DMS 273 treated with DMSO at 0.1 percent for 48 hours (cell line): ENCODE measurements at regions not wholly inside any gene's neighbourhood (a gene's known extent, or its start where the extent isn't known, plus 50 kb on each side); places are given as distances from the start of the nearest gene placed in this dataset.
"Not testable (repeated sequence)": the region's sequence is repeated elsewhere in the genome, so short reads cannot be mapped to it uniquely, and the experiment has no call there.

Source experiments
- DNase-seq: peaks from one replicate; lab custom pipeline; 2025; lab: John Stamatoyannopoulos, UW

DNA sequence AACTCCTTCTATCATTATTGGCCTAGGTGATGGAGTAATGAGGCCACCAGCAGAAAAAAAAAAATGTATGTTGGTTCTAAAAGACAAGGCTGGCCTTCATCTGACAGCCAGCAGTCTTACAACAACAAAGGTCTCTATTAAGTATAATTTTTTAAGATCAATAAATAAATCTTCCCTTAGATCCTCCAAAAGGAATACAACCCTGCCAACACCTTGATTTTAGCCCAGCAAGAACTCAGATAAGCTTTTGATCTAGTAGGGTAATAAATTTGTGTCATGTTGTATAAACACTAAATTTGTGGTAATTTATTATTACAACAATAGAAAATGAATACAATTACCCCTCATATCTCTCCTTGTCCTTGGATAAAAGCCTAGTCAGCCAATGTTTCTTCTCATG lies 633.2 kb upstream of the FAM174A start:
- no peak for DNase-seq

DNA sequence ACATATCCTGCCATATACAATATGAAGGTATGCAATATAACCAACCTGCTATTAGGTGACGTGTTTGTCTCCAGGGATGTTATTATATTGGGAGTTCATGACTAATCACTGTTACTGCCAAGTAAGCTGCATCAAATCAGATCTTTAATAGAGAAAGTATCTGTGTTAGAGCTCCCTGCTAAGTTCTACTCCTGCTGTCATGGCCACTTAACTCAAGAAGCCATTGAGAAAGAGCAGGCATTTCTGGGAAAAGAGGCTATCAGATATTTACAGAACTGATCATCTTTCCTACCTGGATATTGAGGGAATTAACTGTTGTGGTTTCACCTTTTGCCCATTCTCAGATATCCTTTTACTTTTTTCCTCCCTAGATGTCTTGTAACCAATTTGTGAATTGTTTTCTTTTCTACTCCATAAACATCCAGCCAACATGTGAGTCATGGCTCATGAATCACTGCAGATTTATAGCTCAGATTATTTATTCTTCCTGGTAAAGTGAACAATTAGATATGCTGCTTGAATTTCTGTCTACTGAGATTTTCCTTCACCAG lies 634.8 kb upstream of the FAM174A start:
- no peak for DNase-seq

DNA sequence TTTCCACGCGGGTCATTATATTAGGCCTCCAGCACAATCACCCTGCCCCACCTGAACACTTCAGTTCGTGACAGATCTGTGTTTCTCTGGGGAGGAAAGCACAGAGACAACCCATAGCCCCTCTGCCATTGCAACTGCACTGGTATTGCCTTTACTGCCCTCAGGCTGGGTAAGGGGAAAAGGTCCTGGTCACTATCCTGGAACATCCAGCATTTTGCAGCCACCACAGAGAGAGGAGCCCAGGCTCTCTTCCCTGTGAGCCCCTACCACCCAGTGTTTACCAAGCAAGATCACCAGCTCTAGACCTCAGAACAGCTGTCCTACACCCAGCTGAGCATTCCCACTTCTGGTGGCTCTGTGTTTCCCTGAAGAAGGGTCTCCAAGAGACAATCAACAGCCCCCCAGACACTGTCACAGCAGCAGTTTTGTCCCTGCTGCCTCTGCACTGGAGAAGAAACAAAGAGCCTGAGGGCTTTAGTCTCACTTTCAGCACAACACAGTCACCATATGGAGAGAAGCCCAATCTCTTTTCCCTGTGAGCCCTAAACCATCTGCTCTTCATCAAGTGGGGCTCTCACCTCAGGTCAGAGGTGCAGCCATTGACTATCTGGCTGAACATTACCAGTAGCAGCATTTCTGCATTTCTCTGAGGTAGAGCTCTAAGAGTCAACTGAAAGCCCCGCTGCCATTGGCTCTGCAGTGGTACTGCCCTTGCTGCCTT lies 655.2 kb upstream of the FAM174A start:
- DNase-seq, result no peak

DNA sequence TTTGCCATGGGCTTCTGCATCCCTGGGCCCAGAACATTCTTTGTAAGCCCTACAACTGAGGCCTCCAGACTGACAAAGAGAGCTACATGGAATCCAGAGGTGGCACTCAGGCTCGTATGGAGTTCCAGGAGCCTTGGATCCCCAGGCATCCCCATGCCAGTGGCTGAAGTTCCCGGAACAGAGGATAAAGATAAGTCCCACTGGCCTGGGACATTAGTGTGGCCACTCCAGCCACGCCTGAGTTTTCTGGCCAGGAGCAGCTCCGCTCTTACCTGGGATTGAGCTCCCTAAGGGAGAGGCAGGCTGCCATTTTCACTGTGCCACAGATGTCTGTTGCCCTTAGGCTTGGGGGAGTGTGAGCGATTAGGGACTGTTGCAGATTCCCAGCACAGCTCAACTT lies 656.3 kb upstream of the FAM174A start:
- no peak for DNase-seq

DNA sequence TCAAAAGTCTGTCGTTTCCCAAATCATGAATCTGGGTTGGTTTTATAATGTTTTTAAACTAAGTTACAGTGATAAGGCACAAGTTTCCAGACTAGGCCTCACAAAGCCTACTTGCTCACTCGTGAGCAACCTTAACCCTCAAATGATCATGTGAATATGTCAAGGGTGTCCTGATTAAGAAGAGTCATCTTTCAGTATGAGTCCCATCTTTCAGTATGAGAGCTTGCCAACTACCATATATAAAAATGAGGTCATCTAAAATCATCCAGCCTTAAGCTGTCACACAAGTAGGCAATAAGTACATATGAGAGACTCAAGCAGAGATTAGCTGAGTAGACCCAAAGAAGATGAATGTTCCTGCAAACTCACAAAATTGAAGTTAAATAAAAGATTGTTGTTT lies 668.4 kb upstream of the FAM174A start:
- DNase-seq, result no peak

DNA sequence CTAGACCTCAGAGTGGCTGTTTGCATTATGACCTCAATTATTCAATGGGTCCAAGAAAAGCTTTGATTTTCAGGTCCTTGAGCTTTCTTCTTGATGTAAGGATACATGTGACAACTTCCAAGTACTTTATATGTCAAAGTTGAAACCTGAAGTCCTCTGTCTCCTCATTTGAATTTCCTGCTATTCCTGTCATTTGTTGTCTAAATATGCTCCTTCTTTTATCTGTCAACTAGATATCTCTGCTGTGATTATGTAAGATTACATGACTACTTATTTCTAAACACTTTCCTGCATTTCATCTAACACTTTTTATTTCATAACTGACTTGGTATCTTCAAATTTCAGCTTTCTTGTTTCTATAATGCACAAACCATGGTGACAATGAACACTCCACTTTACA lies 670.0 kb upstream of the FAM174A start:
- DNase-seq, result no peak

DNA sequence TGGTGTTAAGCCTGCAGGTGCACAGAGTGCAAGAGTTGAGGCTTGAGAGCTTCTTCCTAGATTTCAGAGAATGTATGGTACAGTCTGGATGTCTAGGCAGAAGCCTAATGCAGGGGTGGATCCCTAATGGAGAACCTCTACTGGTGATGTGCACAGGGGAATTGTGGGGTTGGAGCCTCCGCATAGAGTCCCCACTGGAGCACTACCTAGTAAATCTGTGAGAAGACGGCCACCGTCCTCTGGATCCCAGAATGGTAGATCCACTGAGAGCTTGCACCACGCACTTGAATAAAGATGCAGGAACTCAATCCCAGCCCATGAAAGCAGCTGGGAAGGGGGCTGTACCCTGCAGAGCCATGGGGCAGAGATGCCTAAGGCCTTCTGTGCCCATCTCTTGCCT lies 699.4 kb upstream of the FAM174A start:
- no peak for DNase-seq

DNA sequence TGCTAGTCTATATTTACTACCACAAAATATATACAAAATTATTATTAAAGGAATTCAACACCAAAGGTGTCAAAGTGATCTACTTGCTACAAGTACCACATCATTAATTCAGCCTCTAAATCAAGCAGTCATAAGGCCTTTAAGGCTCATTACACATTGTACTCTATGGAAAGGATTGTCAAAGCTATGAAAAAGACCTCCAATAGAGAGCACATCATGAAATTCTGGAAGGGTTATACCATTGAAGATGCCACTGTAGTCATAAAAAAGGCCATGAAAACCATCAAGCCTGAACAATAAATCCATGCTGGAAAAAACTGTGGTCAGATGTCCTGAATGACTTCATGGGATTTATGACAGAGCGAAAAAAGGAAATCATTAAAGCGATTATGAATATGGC lies 708.0 kb upstream of the FAM174A start:
- DNase-seq, result no peak

DNA sequence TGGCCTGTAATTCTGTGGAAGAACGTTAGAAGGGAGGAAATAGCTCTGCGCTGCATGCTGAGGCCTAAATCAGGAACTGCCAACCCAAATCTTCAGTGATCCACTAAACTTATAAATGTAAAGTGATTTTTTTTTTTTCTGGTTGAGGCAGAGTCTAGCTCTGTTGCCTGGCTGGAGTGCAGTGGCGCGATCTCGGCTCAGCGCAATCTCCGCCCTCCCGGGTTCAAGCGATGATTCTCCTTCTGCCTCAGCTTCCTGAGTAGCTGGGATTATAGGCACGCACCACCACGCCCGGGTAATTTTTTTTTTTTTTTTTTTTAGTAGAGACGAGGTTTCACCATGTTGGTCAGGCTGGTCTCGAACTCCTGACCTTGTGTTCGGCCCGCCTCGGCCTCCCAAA lies 717.4 kb upstream of the FAM174A start:
- DNase-seq, result no peak

DNA sequence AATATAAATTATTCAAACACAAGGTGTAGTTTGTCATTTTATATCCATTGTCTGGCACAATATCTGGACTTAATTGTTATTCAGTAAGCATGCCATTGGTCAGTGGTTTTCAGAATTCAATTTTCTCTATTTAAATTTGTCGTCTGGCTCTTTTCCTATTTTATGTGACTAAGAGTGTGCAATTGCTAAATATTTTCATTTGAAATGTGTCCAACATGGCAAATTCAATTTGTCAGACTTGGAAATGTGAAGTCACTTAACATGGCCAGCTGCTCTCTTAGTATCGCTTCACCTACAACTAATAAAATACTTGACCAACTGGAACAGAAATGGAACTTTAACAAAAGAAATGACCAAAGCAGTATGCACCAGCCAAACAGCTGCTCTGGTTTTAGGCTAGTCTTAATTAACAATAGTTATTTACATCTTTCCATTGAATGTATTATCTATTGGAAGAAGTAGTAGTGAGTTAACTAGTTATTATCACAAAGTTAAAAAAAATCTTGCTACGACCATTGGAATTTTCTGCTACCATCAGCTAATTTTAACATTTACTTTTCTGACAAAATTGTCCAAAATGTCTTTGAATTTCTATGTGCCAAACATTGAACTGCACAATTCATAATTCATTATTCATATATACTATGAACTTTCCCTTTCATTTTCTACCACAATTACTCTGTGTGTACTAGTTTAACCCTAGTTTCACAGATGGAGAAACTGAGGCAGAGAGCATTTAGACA lies 720.7 kb upstream of the FAM174A start:
- DNase-seq, result no peak

DNA sequence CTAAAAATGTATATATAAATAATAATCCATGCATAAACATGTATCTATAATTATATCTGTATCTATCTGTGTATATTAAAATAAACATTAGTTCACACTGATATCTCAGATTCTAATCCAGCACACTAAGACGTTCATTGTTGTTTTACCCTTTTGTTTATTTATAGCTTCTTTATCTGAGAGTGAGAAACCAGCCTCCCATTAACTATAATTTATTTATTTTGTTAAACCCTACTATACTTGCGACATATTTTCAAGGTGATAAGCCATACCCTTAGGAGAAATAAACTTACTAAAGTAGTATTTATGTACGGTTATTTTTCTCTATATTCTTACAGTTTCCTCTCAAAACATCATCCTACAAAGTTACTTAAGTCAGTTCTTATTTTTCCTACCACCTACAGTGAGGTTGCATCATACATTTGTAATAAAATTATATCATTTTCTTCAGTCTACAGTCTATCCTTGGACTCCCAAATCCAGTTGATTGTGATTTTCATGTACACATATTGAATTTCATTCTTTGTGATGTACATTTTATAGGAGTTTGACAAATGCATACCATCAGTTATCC lies 726.4 kb upstream of the FAM174A start:
- DNase-seq, result no peak

DNA sequence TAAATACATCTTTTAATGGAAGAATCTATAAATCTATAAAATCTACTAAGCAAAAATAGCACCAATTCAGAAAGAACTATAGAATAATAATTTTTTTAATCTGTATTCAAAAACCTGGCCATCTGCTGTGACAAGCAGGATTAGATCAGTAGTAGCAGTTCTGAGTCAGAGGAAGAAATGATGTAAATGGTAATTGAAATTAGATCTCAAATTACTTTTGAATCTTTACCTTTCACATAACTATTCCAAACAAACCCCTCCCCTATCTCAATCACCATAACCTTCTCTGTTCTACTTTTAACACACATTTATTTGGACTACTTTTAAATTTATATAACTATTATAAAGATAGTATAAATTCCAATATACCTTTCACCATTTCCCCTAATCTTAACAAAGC lies 727.8 kb upstream of the FAM174A start:
- DNase-seq, result no peak

DNA sequence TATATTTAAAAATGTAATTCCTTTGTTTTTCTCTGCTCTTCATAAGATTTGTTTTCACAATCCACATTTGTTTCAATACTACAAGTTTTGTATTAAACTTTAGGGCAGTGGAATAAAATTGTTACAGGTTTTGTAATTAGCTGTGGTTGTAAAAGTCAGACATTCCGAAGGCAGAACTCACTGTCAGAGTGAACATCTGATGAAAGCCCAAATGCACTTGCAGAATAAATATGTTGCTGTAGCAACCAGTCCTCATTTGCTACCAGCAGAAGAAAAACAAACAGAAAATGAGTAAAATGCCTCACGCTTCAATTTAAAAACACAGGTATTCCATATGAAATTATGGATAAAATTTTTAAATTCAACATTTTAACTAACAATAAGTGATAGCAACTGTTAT lies 740.1 kb upstream of the FAM174A start:
- no peak for DNase-seq

DNA sequence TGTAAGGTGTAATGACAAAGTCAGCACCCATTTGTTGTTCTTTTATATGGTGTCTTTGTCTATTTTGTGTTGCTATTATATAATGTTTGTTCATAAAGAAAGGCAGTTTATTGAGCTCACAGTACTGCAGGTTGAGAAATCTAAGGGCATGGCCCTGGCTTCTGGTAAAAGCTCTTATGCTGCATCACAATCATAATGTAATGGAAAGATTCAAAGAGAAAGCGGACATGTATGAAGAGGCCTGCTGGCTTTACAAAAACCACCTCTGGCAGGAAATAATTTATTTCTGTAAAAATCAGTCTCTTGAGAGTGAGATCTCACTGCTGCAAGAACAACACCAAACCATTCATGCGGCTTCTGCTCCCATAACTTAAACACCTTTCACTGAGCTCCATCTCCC lies 746.7 kb upstream of the FAM174A start:
- no peak for DNase-seq

DNA sequence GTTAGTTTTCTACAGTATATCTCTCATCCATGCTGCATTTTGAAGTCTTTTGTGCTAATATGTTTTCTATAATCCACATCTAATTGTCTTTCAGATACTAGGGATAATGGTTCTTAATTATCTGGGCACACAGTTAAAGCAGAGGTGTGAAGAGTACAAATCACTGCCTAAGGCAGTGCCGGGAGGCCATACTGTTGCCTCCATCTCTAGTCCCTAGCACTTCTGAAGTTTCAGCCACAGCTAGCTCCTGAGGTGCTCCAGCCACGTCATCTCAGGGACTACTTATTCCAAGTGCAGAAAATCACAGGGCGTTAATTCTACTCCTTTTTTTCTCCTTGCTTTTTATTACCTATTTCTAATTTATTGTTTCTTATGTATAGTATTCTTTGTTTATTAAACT lies 760.0 kb upstream of the FAM174A start:
- DNase-seq, result no peak

DNA sequence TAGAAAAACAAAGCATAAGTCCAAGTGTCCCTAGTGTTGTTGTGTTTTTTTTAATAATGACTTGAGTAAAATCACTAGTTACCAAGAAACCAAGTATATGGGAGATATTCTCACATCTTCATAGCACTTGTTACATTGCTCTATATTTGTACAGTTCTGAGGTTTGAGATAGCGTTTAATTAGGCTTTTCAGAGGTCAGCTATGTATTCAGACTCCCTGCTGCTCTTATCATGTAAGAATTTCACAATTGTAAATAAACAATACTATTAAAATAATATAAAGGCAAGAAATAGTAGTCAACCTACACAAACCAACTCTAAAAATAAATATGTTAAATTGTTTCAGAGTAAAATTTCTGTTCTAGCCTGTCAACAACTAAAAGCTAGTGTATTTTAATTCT lies 761.9 kb upstream of the FAM174A start:
- DNase-seq, result no peak

DNA sequence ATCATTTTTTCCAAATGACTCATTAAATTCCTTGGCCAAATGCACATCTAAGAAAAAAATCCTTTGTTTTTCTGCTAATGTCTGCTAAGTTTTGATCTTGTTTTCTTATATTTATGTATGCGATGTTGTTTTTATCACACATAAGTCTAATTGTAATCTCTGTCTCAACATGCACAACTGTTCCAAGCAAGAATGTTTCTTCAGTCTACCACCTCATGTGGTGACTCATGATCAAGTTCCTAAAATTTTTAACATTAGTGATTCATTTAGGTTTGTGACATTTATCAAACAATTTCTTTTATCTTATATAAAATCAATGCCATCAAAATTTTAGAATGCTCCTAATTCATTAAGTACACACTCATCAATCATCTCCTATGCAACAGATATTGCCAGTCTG lies 763.9 kb upstream of the FAM174A start:
- no peak for DNase-seq

DNA sequence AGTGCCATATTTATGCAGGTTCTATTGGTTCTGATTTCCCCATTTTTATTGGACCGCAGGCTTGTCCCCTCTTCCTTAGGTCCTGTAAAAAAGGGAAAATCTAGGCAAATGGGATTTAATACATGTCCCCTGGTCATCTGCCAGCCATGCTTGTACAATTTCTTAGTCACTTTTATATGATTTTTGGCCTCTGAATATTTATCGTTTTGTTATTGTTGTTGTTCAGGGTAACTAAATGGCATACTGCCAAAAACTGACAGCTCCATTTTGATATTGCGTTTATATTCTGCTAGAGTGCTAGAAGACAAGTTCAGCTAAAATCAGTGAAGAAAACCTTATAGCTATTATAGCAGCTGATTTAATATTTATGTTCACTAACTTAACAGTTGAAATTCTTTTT lies 770.2 kb upstream of the FAM174A start:
- no peak for DNase-seq

DNA sequence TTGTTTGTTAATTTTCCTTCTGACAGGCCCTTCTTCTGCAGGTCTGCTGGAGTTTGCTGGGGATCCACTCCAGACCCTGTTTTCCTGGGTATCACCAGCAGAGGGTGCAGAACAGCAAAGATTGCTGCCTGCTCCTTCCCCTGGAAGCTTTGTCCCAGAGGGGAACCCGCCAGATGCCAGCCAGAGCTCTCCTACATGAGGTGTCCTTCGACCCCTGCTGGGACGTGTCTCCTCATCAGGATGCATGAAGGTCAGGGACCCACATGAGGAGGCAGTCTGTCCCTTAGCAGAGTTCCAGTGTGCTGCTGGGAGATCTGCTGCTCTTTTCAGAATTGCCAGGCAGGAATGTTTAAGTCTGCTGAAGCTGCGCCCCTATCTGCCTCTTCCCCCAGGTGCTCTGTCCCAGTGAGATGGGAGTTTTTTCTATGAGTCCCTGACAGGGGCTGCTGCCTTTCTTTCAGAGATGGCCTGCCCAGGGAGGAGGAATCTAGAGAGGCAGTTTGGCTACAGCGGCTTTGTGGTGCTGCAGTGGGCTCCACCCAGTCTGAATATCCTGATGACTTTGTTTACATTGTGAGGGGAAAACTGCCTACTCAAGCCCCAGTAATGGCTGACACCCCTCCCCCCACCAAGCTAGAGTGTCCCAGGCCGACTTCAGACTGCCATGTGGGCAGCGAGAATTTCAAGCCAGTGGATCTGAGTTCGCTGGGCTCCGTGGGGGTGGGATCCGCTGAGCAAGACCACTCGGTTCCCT lies 772.0 kb upstream of the FAM174A start:
- no peak for DNase-seq

DNA sequence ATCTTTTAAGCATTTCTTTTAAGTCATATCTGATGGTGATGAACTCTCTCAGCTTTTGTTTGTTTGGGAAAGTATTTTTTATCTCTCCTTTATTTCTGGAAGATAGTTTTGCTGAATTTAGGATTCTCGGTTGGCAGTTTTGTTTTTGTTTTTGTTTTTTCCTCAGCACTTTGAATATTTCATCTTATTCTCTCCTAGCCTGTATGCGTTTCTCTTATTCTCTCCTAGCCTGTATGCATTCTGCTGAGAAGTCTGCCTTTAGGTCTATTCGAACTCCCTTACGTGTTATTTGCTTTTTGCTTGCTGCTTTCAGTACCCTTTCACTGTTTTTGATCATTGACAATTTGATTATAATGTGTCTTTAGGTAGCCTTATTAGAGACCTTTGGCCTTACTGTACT lies 787.8 kb upstream of the FAM174A start:
- DNase-seq, result no peak

DNA sequence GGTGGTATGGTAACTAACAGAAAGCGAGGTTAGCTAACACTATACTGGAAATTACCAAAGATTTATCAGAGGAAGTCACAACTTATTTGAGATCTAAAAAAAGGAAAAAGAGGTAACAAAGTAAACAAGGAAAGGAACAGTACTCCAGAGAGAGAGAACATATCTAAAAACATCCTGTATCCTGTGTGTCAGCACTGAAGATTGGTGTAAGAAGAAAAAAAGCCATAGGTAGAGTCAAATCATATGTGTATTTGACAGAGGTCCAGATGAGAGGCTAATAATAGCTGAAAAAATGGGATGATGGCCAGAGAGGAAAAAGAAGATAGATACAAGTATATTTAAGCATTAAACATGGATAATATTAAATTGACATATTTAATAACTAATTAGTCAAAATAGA lies 802.0 kb upstream of the FAM174A start:
- not testable (repeated sequence) for DNase-seq

DNA sequence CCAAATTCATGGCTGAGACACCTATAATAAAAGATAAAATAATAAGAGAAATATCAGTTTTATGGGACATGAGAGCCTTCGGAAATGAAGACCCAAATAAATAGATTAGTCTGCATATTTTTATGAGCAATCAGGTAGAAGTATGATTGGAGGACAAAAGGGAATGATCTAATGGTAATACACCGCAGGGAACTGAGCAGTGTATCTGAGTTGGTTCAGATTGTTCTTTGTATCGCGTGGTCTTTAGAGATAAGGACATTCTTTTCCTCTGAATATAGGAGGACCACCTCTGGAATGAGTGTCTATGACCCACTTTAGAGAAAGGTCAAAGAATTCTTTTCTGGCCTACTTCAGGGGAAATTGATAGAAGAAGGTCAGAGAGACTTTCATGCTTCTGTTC lies 801.8 kb upstream of the CHD1 start:
- not testable (repeated sequence) for DNase-seq
